ENCODE measurements at regions not wholly inside any gene's neighbourhood (a gene's known extent, or its start where the extent isn't known, plus 50 kb on each side); places are given as distances from the start of the nearest gene placed in this dataset.

- Histone ChIP-seq H3K27me3 (replicated peaks in 1 of 4; ENCODE audit: control insufficient read depth in 3 of 4, extremely low read depth in 1 of 4, insufficient read depth in 3 of 4, low read length in 3 of 4) (no peaks in the 10 kb centered on the region), H3K14ac (ENCODE audit: insufficient read length) (no peak overlapping the region), H2AK5ac (ENCODE audit: low read depth, low read length) (no peak overlapping the region), H2BK20ac (ENCODE audit: low read length) (no peak overlapping the region), H3K79me2 (ENCODE audit: control insufficient read depth in 1 of 2, insufficient read depth in 2 of 2, low read length in 2 of 2) (no peaks in the 10 kb centered on the region), H3K56ac (replicated peaks; ENCODE audit: insufficient read length, low read depth, low read length) (no peak overlapping the region), H3K79me1 (ENCODE audit: low read depth, low read length) (no peaks in the 10 kb centered on the region), H4K8ac (ENCODE audit: extremely low read depth, insufficient read depth, low read length) (no peak overlapping the region), H4K5ac (ENCODE audit: insufficient read length, low read depth, low read length) (peak overlapping the region; percentile 34), H3K4me3 (ENCODE audit: extremely low read depth in 1 of 4, insufficient read depth in 2 of 4, low read depth in 3 of 4, low read length in 4 of 4) (no peak overlapping the region), H2BK5ac (ENCODE audit: low read depth, low read length) (no peak overlapping the region; the same call in 1 of the 2 replicates), H3K4me2 (ENCODE audit: insufficient read depth in 1 of 2, low read depth in 2 of 2, low read length in 2 of 2) (peak overlapping the region in 1 of 2 experiments; percentile 62; a peak in 1 of 4 replicates), H3K18ac (ENCODE audit: extremely low read depth, low read length) (0 out of 2 replicates have a peak overlapping the region, but pooled peaks have one; percentile 49), H3K4ac (replicated peaks; ENCODE audit: insufficient read length, low read depth, low read length) (peak overlapping the region; percentile 95), H2BK15ac (ENCODE audit: low read length) (no peak overlapping the region), H3K9me3 (ENCODE audit: insufficient read depth in 2 of 2, low read depth in 1 of 2, low read length in 1 of 2) (no peaks in the 10 kb centered on the region), H4K91ac (replicated peaks; ENCODE audit: insufficient read length, low read length) (peak overlapping the region; percentile 81), H3K23ac (ENCODE audit: insufficient read length) (no peak overlapping the region), H3K36me3 (ENCODE audit: control insufficient read depth in 2 of 4, insufficient read depth in 4 of 4, low read length in 3 of 4) (no peaks in the 10 kb centered on the region), H3K27ac (ENCODE audit: low read depth, low read length) (no peak overlapping the region), H2AFZ (ENCODE audit: low read length) (no peak overlapping the region), H3K4me1 (replicated peaks in 1 of 4; ENCODE audit: control insufficient read depth in 3 of 4, insufficient read depth in 4 of 4, low read length in 3 of 4) (peaks cover 6 to 26% (median 11%) of the 10 kb centered on the region in 4 experiments), H2BK120ac (replicated peaks; ENCODE audit: low read depth, low read length) (peak overlapping the region; percentile 55), H2BK12ac (ENCODE audit: low read depth, low read length) (no peak overlapping the region), H3K9ac (replicated peaks in 1 of 4; ENCODE audit: extremely low read depth in 1 of 4, low read depth in 3 of 4, low read length in 3 of 4) (no peak overlapping the region), H3K23me2 (ENCODE audit: low read depth, low read length) (0 out of 2 replicates have a peak, but pooled peaks cover 1% of the 10 kb centered on the region), H4K20me1 (replicated peaks in 1 of 2; ENCODE audit: control insufficient read depth in 1 of 2, insufficient read depth in 2 of 2, low read length in 2 of 2) (no peaks in the 10 kb centered on the region)
- no peak for FAIRE-seq
- CTCF ChIA-PET (ENCODE audit: partially characterized antibody): interaction anchor here (0.6 to 3.2 kb wide), 7 partner anchors 38 to 429 kb away, joined by 3 to 14 read pairs (median 4); no protein-coding TSS in a partner anchor
- WGBS, 2 experiments (ENCODE audit: extremely low coverage in 1 of 2, insufficient coverage in 1 of 2, insufficient read length in 1 of 2, insufficient replicate concordance in 2 of 2, low coverage in 1 of 2, low lambda C conversion rate in 2 of 2, missing lambda C conversion rate in 1 of 2): 92% methylated on average over 1 of the region's 1 CpG; no CpG with 5 or more reads in 1 of the 2 experiments
- no peak for DNase-seq (ENCODE audit: low read depth in 1 of 2, low spot score in 2 of 2)
- POLR2A ChIA-PET (ENCODE audit: partially characterized antibody): no interaction called here
- no peak for TF ChIP-seq SIN3A (conservative IDR thresholded peaks at IDR 0.05 in 1 of 2, IDR thresholded peaks at IDR 0.05 in 1 of 2; ENCODE audit: low read depth in 1 of 2, low read length in 2 of 2)
- no peak for TF ChIP-seq BRCA1 (IDR thresholded peaks at IDR 0.05; ENCODE audit: low read depth, low read length)
- TF ChIP-seq CBX5 (IDR thresholded peaks at IDR 0.05; ENCODE audit: low read depth, low read length): no peak
- TF ChIP-seq TCF12 (IDR thresholded peaks at IDR 0.05; ENCODE audit: low read depth, low read length): no peak
- no peak for TF ChIP-seq SRF (IDR thresholded peaks at IDR 0.05; ENCODE audit: low read depth, low read length)
- TF ChIP-seq RNF2 (IDR thresholded peaks at IDR 0.05; ENCODE audit: borderline replicate concordance, low read depth, low read length, missing control alignments, poor library complexity, severe bottlenecking): no peak
Measured at GRCh38 chr3:66934041-66934440, 64.1 kb upstream of the KBTBD8 start.

Measured in H1 (cell line).